IMR-90 (cell line): ENCODE measurements at regions not wholly inside any gene's neighbourhood (a gene's known extent, or its start where the extent isn't known, plus 50 kb on each side); places are given as distances from the start of the nearest gene placed in this dataset.

Source experiments
- ATAC-seq: fragments of 200-7000 bp; cut with Tn5 transposase; 2 replicates; pipeline ENCODE4 v1.9.1; 2020; ENCODE audit warnings: low read depth, mild to moderate bottlenecking, moderate library complexity
- BruUV-seq: library from RNA; stranded (reverse); fragments of 400-500 nt; replicated peaks from 2 replicates; lab custom pipeline; 2021; lab: Mats Ljungman, UMichigan
- CTCF ChIA-PET: fragments of 300-600 bp; formaldehyde crosslinking; extraction: SDS; loops from one replicate; lab custom pipeline; 2021; ENCODE audit warnings: antibody characterized with exemption; lab: Yijun Ruan, JAX
- POLR2A ChIA-PET: fragments of 300-600 bp; sonication (Branson Sonifier 250); formaldehyde crosslinking; loops from one replicate; lab custom pipeline; 2022; ENCODE audit warnings: antibody characterized with exemption; ENCODE audit not compliant: unreplicated experiment; lab: Charles Lee
- DNase-seq: peaks from one replicate; pipeline ENCODE4 v3.0.0; 2013
- H2AFZ ChIP-seq: replicated peaks from 2 replicates; pipeline ENCODE3; 2013; ENCODE audit warnings: low read length, mild to moderate bottlenecking; ENCODE audit not compliant: poor library complexity
- H2AK5ac ChIP-seq: 2 replicates; pipeline ENCODE4 v1.6.1; 2013; ENCODE audit warnings: low read depth, low read length, inconsistent platforms
- H2AK9ac ChIP-seq: replicated peaks from 2 replicates; pipeline ENCODE3; 2013; ENCODE audit warnings: mild to moderate bottlenecking, low read depth, low read length, moderate library complexity; ENCODE audit not compliant: poor library complexity
- H2BK120ac ChIP-seq: 2 replicates; pipeline ENCODE4 v1.6.1; 2013; ENCODE audit warnings: low read depth, low read length, inconsistent platforms
- H2BK15ac ChIP-seq: 3 replicates; pipeline ENCODE4 v1.6.1; 2013; ENCODE audit warnings: low read depth, low read length, inconsistent platforms
- H2BK20ac ChIP-seq: 2 replicates; pipeline ENCODE4 v1.6.1; 2013; ENCODE audit warnings: low read depth, mild to moderate bottlenecking, inconsistent platforms, low read length, moderate library complexity
- H2BK5ac ChIP-seq: 2 replicates; pipeline ENCODE4 v1.6.1; 2013; ENCODE audit warnings: mild to moderate bottlenecking, low read depth, low read length, inconsistent platforms; ENCODE audit not compliant: poor library complexity, severe bottlenecking
- H3K14ac ChIP-seq: replicated peaks from 2 replicates; pipeline ENCODE4 v1.6.1; 2013; ENCODE audit warnings: low read depth, low read length, inconsistent platforms
- H3K18ac ChIP-seq: 2 replicates; pipeline ENCODE4 v1.6.1; 2013; ENCODE audit warnings: low read depth, low read length, control low read depth
- H3K23ac ChIP-seq: 2 replicates; pipeline ENCODE4 v1.6.1; 2013; ENCODE audit warnings: low read depth, low read length, inconsistent platforms
- H3K27ac ChIP-seq: 2 replicates; pipeline ENCODE4 v1.5.1; 2013; ENCODE audit warnings: mild to moderate bottlenecking, control low read depth, low read length; ENCODE audit not compliant: insufficient read depth
- H3K27me3 ChIP-seq: 2 replicates; pipeline ENCODE4 v1.6.1; 2013; ENCODE audit warnings: low read length; ENCODE audit not compliant: control insufficient read depth, insufficient read depth
- H3K36me3 ChIP-seq: 2 replicates; pipeline ENCODE4 v1.6.1; 2013; ENCODE audit warnings: low read length, mixed read lengths; ENCODE audit not compliant: control insufficient read depth, insufficient read depth
- H3K4ac ChIP-seq: 2 replicates; pipeline ENCODE4 v1.6.1; 2013; ENCODE audit warnings: low read depth, low read length, inconsistent platforms
- H3K4me1 ChIP-seq: 2 replicates; pipeline ENCODE4 v1.6.1; 2013; ENCODE audit warnings: low read length, mixed read lengths; ENCODE audit not compliant: control insufficient read depth, insufficient read depth
- H3K4me2 ChIP-seq: 2 replicates; pipeline ENCODE4 v1.6.1; 2013; ENCODE audit warnings: low read depth, mild to moderate bottlenecking, control low read depth, low read length, moderate library complexity
- H3K4me3 ChIP-seq: 2 replicates; pipeline ENCODE4 v1.5.1; 2013; ENCODE audit warnings: low read depth, mild to moderate bottlenecking, control low read depth, low read length, moderate library complexity; ENCODE audit not compliant: insufficient read depth
- H3K56ac ChIP-seq: 2 replicates; pipeline ENCODE4 v1.6.1; 2013; ENCODE audit warnings: low read length, inconsistent platforms; ENCODE audit not compliant: insufficient read depth; ENCODE audit errors: extremely low read depth
- H3K79me1 ChIP-seq, 2 experiments: 2 replicates each; pipeline ENCODE4 v1.6.1; 2013; ENCODE audit warnings: low read length in 2 of 2, inconsistent platforms in 1 of 2, low read depth in 1 of 2
- H3K9ac ChIP-seq: 2 replicates; pipeline ENCODE4 v1.6.1; 2013; ENCODE audit warnings: low read depth, low read length, control low read depth
- H3K9me1 ChIP-seq: 2 replicates; pipeline ENCODE4 v1.6.1; 2013; ENCODE audit warnings: low read length, inconsistent platforms; ENCODE audit not compliant: insufficient read depth
- H3K9me3 ChIP-seq: 2 replicates; pipeline ENCODE4 v1.6.1; 2013; ENCODE audit warnings: low read length; ENCODE audit not compliant: control insufficient read depth, insufficient read depth
- H4K20me1 ChIP-seq: 2 replicates; pipeline ENCODE4 v1.6.1; 2013; ENCODE audit warnings: low read length, inconsistent platforms; ENCODE audit not compliant: insufficient read depth
- H4K5ac ChIP-seq: 2 replicates; pipeline ENCODE4 v1.6.1; 2013; ENCODE audit warnings: mild to moderate bottlenecking, low read depth, low read length, control low read depth
- H4K8ac ChIP-seq, 2 experiments: 2 replicates each; pipeline ENCODE4 v1.6.1; 2013; ENCODE audit warnings: low read depth in 2 of 2, low read length in 2 of 2, control low read depth in 1 of 2, inconsistent platforms in 1 of 2
- H4K91ac ChIP-seq: 2 replicates; pipeline ENCODE4 v1.6.1; 2013; ENCODE audit warnings: low read depth, low read length, inconsistent platforms; ENCODE audit not compliant: insufficient read depth
- BHLHE40 ChIP-seq: fragments of 150-350 bp; IDR thresholded peaks from 2 replicates; pipeline ENCODE4 v1.6.1; 2016; ENCODE audit warnings: mild to moderate bottlenecking, low read depth, low read length
- CEBPB ChIP-seq: IDR thresholded peaks from 2 replicates; pipeline ENCODE4 v1.6.1; 2012; ENCODE audit warnings: low read depth, low read length, improper control_type of control experiment
- CHD1 ChIP-seq: IDR thresholded peaks from 2 replicates; pipeline ENCODE4 v1.6.1; 2012; ENCODE audit warnings: low read depth, low read length, improper control_type of control experiment
- CTCF ChIP-seq: conservative IDR thresholded peaks from 2 replicates; pipeline ENCODE4 v1.5.1; 2012; ENCODE audit warnings: mild to moderate bottlenecking, low read depth, low read length, improper control_type of control experiment
- FOS ChIP-seq: fragments of 150-350 bp; IDR thresholded peaks from 2 replicates; pipeline ENCODE4 v1.6.1; 2016; ENCODE audit warnings: low read depth, low read length
- MAZ ChIP-seq: IDR thresholded peaks from 2 replicates; pipeline ENCODE4 v1.6.1; 2012; ENCODE audit warnings: low read depth, mild to moderate bottlenecking, low read length, improper control_type of control experiment, moderate library complexity, borderline replicate concordance
- MXI1 ChIP-seq: IDR thresholded peaks from 2 replicates; pipeline ENCODE4 v1.6.1; 2012; ENCODE audit warnings: low read depth, mild to moderate bottlenecking, low read length, moderate library complexity, borderline replicate concordance
- NFE2L2 ChIP-seq: fragments of 150-350 bp; IDR thresholded peaks from 2 replicates; pipeline ENCODE4 v1.6.1; 2016; ENCODE audit warnings: low read depth, mild to moderate bottlenecking, low read length
- POLR2A ChIP-seq: IDR thresholded peaks from 2 replicates; pipeline ENCODE4 v1.6.1; 2012; ENCODE audit warnings: mild to moderate bottlenecking, low read depth, low read length
- RAD21 ChIP-seq: IDR thresholded peaks from 2 replicates; pipeline ENCODE4 v1.6.1; 2012; ENCODE audit warnings: low read length, improper control_type of control experiment
- RFX5 ChIP-seq: IDR thresholded peaks from 2 replicates; pipeline ENCODE4 v1.8.0; 2012; ENCODE audit warnings: low read depth, mild to moderate bottlenecking, low read length, moderate library complexity
- SMC3 ChIP-seq: fragments of 150-350 bp; IDR thresholded peaks from 2 replicates; pipeline ENCODE4 v1.6.1; 2016; ENCODE audit warnings: low read depth, mild to moderate bottlenecking, antibody characterized with exemption, low read length, moderate library complexity
- WGBS, 2 experiments: methylation state at CpG; one replicate each; pipeline versions ENCODE4 v1.1.5 to v1.1.7; 2013; ENCODE audit warnings: missing lambda C conversion rate in 2 of 2; ENCODE audit not compliant: insufficient read length in 1 of 2; ENCODE audit errors: extremely low coverage in 2 of 2; 5-methylcytosine and 5-hydroxymethylcytosine counted together
- dilution Hi-C: fragments of 300-500 bp; cut with HindIII; formaldehyde crosslinking; loops from one replicate; pipeline ENCODE4 v1.14.3; 2018; ENCODE audit warnings: low sequenced_read_pairs; ENCODE audit not compliant: unreplicated experiment
- in situ Hi-C: fragments of 300-500 bp; cut with MboI; formaldehyde crosslinking; loops from 3 replicates; pipeline ENCODE4 v1.14.3; 2019; ENCODE audit warnings: low sequenced_read_pairs, inconsistent platforms, mixed read lengths
- intact Hi-C: fragments of 100-400 bp; cut with micrococcal nuclease; formaldehyde crosslinking; loops from 2 replicates; pipeline ENCODE4 v1.10.0; 2022
- TF ChIP-seq, protein P1 (sequence below): fragments of 150-350 bp; IDR thresholded peaks from 2 replicates; pipeline ENCODE4 v1.6.1; 2016; ENCODE audit warnings: low read depth, mild to moderate bottlenecking, low read length, moderate library complexity, borderline replicate concordance

GRCh38 chr4:127229855-127230608, 402.7 kb upstream of the INTU start:
- Histone ChIP-seq H3K79me1 (no peaks in the 10 kb centered on the region), H3K23ac (no peak overlapping the region), H3K4me1 (no peaks in the 10 kb centered on the region), H2BK5ac (no peak overlapping the region), H3K9ac (no peak overlapping the region), H3K18ac (no peak overlapping the region), H3K27me3 (no peaks in the 10 kb centered on the region), H3K14ac (no peak overlapping the region), H3K27ac (no peak overlapping the region), H4K5ac (no peak overlapping the region), H2AFZ (no peak overlapping the region), H3K4me2 (no peak overlapping the region), H2AK5ac (no peak overlapping the region), H3K9me1 (no peaks in the 10 kb centered on the region), H4K8ac (no peak overlapping the region), H3K36me3 (no peaks in the 10 kb centered on the region), H2AK9ac (no peak overlapping the region), H4K20me1 (no peaks in the 10 kb centered on the region), H3K9me3 (no peaks in the 10 kb centered on the region), H3K56ac (no peak overlapping the region), H3K4me3 (no peak overlapping the region), H2BK120ac (no peak overlapping the region), H2BK20ac (no peak overlapping the region), H2BK15ac (no peak overlapping the region), H3K4ac (no peak overlapping the region), H4K91ac (no peak overlapping the region)
- intact Hi-C loops = no loop called here
- ChIA-PET CTCF (no interaction called here), POLR2A (no interaction called here)
- WGBS, 2 experiments = no CpG with 5 or more reads among the region's 3 CpGs
- in situ Hi-C loops = no loop called here
- TF ChIP-seq POLR2A (no peak), CHD1 (no peak), RFX5 (no peak), NFE2L2 (no peak), BHLHE40 (no peak), RAD21 (no peak), MAZ (no peak), MXI1 (no peak), SMC3 (no peak), CTCF (no peak), FOS (no peak), CEBPB (no peak)
- TF ChIP-seq, protein P1, sequence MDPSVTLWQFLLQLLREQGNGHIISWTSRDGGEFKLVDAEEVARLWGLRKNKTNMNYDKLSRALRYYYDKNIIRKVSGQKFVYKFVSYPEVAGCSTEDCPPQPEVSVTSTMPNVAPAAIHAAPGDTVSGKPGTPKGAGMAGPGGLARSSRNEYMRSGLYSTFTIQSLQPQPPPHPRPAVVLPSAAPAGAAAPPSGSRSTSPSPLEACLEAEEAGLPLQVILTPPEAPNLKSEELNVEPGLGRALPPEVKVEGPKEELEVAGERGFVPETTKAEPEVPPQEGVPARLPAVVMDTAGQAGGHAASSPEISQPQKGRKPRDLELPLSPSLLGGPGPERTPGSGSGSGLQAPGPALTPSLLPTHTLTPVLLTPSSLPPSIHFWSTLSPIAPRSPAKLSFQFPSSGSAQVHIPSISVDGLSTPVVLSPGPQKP = no peak
- no peak for ATAC-seq
- DNase-seq = no peak
- dilution Hi-C loops = no loop called here
- no TSS peak for BruUV-seq
